ENCODE measurements at regions not wholly inside any gene's neighbourhood (a gene's known extent, or its start where the extent isn't known, plus 50 kb on each side); places are given as distances from the start of the nearest gene placed in this dataset.
A peak's percentile ranks its signal among the peaks of the same experiment; 100 is the strongest.

- DNase-seq (no peak), ATAC-seq (no peak)
- intact Hi-C loops (cut with DNase I), result no loop called here
Measured at GRCh38 chr21:32185103-32185502, 93.7 kb downstream of the MIS18A start.

DNA sequence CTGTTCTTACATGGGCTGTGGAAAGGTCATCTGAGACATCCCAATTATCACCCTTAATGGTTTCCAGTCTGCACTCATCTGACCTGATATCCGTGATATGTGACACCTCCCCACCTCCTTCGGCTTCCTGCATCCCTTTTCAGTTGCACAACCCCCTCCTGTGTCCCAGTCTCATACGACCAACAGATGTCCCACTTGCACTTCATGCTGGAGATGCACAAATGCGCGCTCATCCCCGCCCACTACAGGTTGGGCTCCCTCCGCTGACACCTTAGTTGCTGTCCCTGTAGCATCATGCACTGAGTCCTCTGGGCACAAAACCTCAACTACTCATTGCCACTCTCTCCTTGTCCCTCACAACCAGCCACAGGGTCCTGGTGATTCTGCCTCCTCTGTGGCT is 94.4 kb downstream of the MIS18A start:
- intact Hi-C loops (cut with DNase I), result no loop called here
- ATAC-seq (peak; percentile 27 to 32), DNase-seq (peak; percentile 26)

DNA sequence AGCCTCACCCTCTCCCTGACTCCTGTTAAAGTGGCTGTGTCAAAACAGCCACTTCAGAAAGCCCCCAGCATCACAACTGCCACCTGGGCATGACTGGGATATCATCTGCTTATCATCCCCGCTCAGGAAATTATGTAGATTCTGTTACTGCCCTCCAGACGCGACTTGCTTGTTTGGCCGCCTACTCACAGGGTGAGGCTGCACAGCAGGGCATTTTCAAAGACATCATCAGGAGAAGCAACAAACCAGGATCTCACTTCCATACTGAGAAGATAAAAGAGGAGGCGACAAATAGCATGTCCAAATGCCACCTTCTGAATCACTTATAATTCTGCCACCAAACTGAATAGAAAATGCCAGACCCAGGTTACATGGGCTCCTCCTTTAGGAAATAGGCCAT is 94.8 kb downstream of the MIS18A start:
- intact Hi-C loops (cut with DNase I), result no loop called here
- DNase-seq, result no peak
- ATAC-seq, result peak; percentile 21 to 32

- ATAC-seq (no peak), DNase-seq (no peak)
- intact Hi-C loops (cut with DNase I), result no loop called here
Measured at GRCh38 chr21:32183396-32183795, 95.5 kb downstream of the MIS18A start.

- DNase-seq, result no peak
- intact Hi-C loops (cut with DNase I), result no loop called here
- no peak for ATAC-seq
Measured at GRCh38 chr21:32182449-32182848, 96.4 kb downstream of the MIS18A start.

GRCh38 chr21:32181457-32181856 is 97.4 kb downstream of the MIS18A start:
- ATAC-seq (peak; percentile 71 to 89), DNase-seq (peak; percentile 40)
- intact Hi-C loops (cut with DNase I), result no loop called here

DNA sequence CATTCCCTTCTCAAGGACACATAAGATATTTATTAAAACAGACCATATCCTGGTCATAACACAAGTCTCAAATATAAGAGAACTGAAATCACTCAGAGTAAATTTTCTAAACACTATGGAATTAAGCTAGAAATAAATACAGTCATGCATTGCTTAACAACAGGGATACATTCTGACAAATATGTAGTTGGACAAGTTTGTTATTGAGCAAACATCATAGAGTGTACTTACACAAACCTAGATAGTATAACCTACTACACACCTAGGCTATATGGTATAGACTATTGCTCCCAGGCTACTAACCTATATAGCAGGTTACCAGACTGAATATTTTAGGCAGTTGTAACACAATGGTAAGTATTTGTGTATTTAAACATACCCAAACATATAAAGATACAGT is 104.0 kb downstream of the MIS18A start:
- DNase-seq, result no peak
- intact Hi-C loops (cut with DNase I), result no loop called here
- ATAC-seq, result no peak

DNA sequence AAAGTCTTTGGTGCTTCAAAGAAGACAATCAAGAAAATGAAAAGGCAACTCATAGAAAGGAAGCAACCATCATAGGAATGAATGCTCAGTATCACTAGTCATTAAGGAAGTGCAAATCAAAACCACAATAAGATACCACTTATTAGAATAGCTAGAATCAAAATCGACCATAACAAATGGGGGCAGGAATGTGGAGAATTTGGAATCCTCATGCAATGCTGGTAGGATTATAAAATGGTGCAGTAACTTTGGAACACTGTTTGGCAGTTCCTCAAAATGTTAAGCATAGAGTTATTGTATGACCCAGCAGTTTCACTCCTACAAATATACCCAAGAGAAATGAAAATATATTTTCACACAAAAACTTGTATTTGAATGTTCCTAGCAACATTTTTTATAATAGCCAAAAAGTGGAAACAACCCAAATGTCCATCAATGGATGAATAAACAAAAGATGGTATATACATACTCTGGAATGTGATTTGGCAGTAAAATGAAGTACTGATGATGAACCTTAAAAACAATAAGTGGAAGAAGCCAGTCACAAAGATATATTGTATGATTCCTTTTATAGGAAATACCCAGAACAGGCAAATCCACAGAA is 105.6 kb downstream of the MIS18A start:
- ATAC-seq, result no peak
- intact Hi-C loops (cut with DNase I), result no loop called here
- DNase-seq, result no peak

DNA sequence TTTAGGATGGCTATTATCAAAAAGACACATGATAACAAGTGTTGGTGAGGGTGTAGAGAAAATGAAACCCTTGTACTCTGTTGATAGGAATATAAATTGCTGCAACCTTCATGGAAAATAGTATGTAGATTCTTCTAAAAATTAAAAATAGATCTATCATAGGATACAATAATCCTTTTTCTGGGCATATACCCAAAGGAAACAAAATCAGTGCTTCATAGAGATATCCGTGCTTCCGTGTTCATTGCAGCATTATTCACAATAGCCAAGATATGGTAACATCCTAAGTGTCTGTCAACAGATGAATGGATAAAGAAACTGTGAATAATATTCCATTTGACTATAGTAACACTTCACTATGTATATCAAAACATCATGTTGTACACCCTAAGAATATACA is 106.7 kb downstream of the MIS18A start:
- intact Hi-C loops (cut with DNase I), result no loop called here
- ATAC-seq, result peak in 1 of 2 donors; percentile 30
- DNase-seq, result no peak

GRCh38 chr21:32167513-32167912 is 111.3 kb downstream of the MIS18A start:
- intact Hi-C loops (cut with DNase I), result no loop called here
- ATAC-seq (no peak), DNase-seq (no peak)

- DNase-seq (no peak), ATAC-seq (no peak)
- intact Hi-C loops (cut with DNase I), result no loop called here
Measured at GRCh38 chr21:32163386-32163785, 115.5 kb downstream of the MIS18A start.

DNA sequence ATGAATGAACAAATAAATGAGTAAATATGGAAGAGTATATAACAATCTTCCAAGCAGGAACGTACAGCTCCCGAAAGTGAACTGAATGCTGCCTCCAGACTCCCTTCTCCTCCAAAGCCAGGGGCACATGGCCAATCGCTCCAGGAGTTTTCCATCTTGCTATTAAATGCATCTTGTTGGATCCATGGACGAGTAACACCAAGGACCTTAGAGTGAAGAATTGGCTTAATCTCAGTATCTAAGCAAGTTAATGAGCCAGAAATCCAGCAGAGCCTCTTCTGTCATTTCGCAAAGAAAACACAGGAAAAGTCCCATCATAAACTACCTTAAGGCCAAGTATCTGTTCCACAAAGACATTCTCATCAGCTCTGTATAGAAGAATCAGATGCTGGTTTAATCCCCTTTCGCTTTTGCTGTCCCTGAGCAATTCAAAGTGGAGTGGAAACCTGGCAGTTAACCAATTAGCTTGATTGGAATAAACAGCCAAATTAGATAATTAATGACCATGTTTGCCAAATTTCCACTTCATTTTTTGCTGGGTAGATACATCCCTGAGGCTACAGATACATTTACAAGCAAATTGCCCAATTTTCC is 116.0 kb downstream of the MIS18A start:
- DNase-seq, result no peak
- intact Hi-C loops (cut with DNase I), result no loop called here
- ATAC-seq, result no peak

DNA sequence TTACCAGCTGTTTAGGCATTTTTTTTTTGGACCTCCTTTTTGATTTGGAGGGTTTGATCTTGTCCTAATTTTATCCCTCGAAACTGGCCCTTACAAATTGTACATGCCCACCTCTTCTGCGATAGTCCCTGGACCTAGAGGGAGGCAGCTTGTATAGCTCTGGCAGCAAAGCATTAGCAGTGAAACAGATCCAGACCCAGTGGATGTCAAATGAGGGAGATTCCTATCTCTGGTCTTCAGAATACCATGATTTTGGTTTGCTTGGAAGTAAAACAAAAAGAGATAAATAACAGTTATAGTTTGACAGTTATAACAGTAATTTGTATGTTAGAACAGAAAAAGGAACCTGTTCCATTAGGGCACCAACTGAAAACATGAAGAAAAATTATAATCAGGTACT is 123.6 kb downstream of the MIS18A start:
- ATAC-seq (no peak), DNase-seq (no peak)
- intact Hi-C loops (cut with DNase I), result no loop called here

DNA sequence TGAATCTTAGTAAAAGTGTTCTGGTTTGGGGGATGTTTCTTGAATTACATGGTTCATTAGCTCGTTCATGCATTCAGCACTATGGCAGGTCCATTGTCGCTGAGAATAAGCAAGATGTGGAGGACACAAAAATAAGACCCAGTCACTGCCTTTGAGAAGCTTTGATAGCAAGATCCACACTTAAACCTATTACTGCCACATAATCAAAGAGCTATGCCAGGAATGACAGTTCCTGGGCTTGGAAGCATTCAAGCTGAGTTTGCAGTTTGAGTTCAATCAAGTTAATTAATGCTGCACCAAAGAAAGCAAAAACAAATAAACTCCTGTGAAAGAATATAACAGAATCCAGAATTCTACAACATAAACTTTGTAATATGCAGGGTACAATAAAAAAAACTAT is 131.8 kb downstream of the MIS18A start:
- DNase-seq (no peak), ATAC-seq (no peak)
- intact Hi-C loops (cut with DNase I), result no loop called here

DNA sequence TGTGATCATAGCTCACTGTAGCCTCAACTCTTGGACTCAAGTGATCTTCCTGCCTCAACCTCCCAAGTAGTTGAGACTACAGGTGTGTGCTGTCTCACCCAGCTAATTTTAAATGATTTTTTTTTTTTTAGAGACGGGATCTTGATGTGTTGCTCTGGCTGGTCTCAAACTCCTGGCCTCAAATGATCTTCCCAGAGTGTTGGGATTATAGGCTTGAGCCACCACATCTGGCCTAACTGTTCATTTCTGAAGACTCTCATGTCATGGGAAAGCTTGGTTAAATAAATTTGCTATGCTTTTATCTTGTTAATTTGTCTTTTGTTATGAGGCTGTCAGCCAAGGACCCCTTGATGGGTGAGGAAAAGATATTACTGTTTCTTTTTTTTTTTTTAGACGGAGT is 134.0 kb downstream of the MIS18A start:
- ATAC-seq (no peak), DNase-seq (no peak)
- intact Hi-C loops (cut with DNase I), result no loop called here

DNA sequence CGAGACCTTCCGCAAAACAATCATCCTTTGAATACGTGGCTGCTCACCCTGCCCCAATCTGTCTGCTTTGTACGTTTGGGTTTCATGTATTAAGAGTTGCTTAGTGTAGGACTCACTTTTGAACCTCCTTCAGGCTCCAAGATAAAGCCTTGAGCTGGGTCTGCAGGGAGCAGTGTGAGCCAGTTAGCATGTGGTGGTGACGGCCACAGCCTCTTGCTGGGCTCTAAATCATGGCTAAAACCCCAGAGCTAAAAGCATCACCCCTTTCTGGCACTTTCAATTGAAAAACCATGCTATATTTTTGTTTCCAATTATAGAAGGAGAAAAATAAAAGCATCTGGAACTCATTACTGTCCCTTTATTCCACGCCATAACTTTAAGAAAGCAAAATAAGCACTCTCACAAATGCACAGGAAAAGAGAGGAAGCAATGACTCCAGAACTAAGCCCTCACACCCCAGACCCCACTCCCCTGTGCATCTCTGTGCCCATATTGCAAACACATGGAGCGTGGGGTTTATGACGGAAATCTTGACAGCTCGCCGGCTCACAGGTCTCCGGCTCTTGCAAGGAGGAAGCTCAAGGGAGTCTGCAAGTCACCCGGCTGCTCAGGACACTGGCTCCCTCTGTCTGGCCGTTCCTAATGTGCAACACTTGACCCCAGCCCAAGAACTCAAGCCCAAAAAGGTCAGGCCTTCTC is 135.5 kb downstream of the MIS18A start:
- intact Hi-C loops (cut with DNase I), result no loop called here
- ATAC-seq (peak; percentile 59 to 82), DNase-seq (no peak)

- no peak for ATAC-seq
- DNase-seq, result no peak
- intact Hi-C loops (cut with DNase I), result no loop called here
Measured at GRCh38 chr21:32141318-32141633, 137.6 kb downstream of the MIS18A start.

- no peak for ATAC-seq
- intact Hi-C loops (cut with DNase I), result no loop called here
- DNase-seq, result no peak
Measured at GRCh38 chr21:32140604-32141317, 138.1 kb downstream of the MIS18A start.

DNA sequence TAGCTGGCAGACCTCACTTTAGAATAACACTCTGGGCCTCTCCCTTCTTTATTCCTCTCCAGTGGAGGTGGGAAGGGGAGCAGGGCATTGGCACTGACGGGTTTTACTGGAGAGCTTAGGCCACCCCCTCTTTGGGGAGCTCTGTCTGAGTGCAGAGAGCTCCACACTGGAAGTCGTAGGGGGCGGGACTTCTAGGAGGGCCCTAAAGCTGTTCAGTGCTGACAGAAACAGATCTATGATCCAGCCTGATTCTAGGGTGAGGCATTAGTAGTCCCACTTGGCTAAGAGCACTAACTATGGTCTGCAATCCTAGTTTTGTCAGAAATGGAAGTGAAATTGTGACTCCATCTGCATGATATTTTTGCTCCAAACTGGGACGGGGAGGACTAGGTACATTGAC is 138.7 kb downstream of the MIS18A start:
- no peak for DNase-seq
- no peak for ATAC-seq
- intact Hi-C loops (cut with DNase I), result no loop called here

DNA sequence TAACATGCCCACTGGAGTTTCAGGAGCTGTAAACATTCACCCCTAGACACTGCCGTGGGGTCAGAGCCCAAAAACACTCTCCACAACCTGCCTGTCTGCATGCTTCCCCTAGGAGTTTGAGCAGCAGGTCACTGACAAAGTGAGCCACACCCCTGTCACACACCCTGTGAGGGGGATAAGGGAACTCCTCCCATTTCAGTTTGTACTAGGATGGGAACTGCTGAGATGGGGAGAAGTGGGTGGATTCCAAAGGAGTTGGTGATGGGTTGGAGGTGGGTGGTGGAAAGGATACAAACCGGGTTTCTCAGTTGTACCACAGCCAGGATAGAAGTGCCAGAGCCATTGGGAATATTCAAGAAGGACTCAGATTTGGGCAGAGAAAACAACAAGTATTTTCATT is 140.2 kb downstream of the MIS18A start:
- DNase-seq (no peak), ATAC-seq (no peak)
- intact Hi-C loops (cut with DNase I), result no loop called here

- ATAC-seq, result no peak
- DNase-seq, result no peak
- intact Hi-C loops (cut with DNase I), result no loop called here
Measured at GRCh38 chr21:32137931-32138330, 140.9 kb downstream of the MIS18A start.
